ENCODE measurements at regions not wholly inside any gene's neighbourhood (a gene's known extent, or its start where the extent isn't known, plus 50 kb on each side); places are given as distances from the start of the nearest gene placed in this dataset.

- Histone ChIP-seq H3K27me3 (ENCODE audit: low read depth) (no peaks in the 10 kb centered on the region), H3K4me3 (no peak overlapping the region), H3K4me1 (no peaks in the 10 kb centered on the region), H3K27ac (no peak overlapping the region), H3K9me3 (no peaks in the 10 kb centered on the region), H3K36me3 (no peaks in the 10 kb centered on the region)
- ATAC-seq = no peak
- DNase-seq = no peak
- TF ChIP-seq CTCF (IDR thresholded peaks at IDR 0.05) = no peak
- intact Hi-C loops (cut with DNase I) = no loop called here
These were observed 441.8 kb downstream of the NYAP2 start for GRCh38 chr2:225841314-225841713.

- H3K27ac ChIP-seq = no peak overlapping the region
- DNase-seq (no peak), ATAC-seq (no peak)
- H3K4me1 ChIP-seq = no peaks in the 10 kb centered on the region
- H3K4me3 ChIP-seq = no peak overlapping the region
- no peak for TF ChIP-seq CTCF (IDR thresholded peaks at IDR 0.05)
- H3K27me3 ChIP-seq (ENCODE audit: low read depth) = no peaks in the 10 kb centered on the region
- no peaks in the 10 kb centered on the region for H3K36me3 ChIP-seq
- H3K9me3 ChIP-seq = no peaks in the 10 kb centered on the region
- intact Hi-C loops (cut with DNase I) = no loop called here
These were observed 437.8 kb downstream of the NYAP2 start for GRCh38 chr2:225837328-225837727.

GRCh38 chr2:225824748-225825449 lies 425.4 kb downstream of the NYAP2 start:
- Histone ChIP-seq H3K9me3 (no peaks in the 10 kb centered on the region), H3K4me1 (no peaks in the 10 kb centered on the region), H3K4me3 (no peak overlapping the region), H3K27me3 (ENCODE audit: low read depth) (no peaks in the 10 kb centered on the region), H3K36me3 (no peaks in the 10 kb centered on the region), H3K27ac (no peak overlapping the region)
- ATAC-seq (no peak), DNase-seq (no peak)
- intact Hi-C loops (cut with DNase I) = no loop called here
- TF ChIP-seq CTCF (IDR thresholded peaks at IDR 0.05) = no peak

- Histone ChIP-seq H3K4me1 (no peaks in the 10 kb centered on the region), H3K9me3 (no peaks in the 10 kb centered on the region), H3K4me3 (no peak overlapping the region), H3K27ac (no peak overlapping the region), H3K27me3 (ENCODE audit: low read depth) (no peaks in the 10 kb centered on the region), H3K36me3 (no peaks in the 10 kb centered on the region)
- TF ChIP-seq CTCF (IDR thresholded peaks at IDR 0.05) = no peak
- ATAC-seq (no peak), DNase-seq (no peak)
- intact Hi-C loops (cut with DNase I) = no loop called here
These were observed 421.8 kb downstream of the NYAP2 start for GRCh38 chr2:225821351-225821750.

- Histone ChIP-seq H3K4me1 (no peaks in the 10 kb centered on the region), H3K27me3 (ENCODE audit: low read depth) (no peaks in the 10 kb centered on the region), H3K27ac (no peak overlapping the region), H3K9me3 (no peaks in the 10 kb centered on the region), H3K36me3 (no peaks in the 10 kb centered on the region), H3K4me3 (no peak overlapping the region)
- intact Hi-C loops (cut with DNase I) = no loop called here
- ATAC-seq (no peak), DNase-seq (no peak)
- no peak for TF ChIP-seq CTCF (IDR thresholded peaks at IDR 0.05)
These were observed 421.3 kb downstream of the NYAP2 start for GRCh38 chr2:225820826-225821225.
